Kidney epithelial cell (primary cell): ENCODE measurements at regions not wholly inside any gene's neighbourhood (a gene's known extent, or its start where the extent isn't known, plus 50 kb on each side); places are given as distances from the start of the nearest gene placed in this dataset.

Experiments
- DNase-seq: peaks from one replicate; pipeline ENCODE4 v3.0.0-alpha.2; 2010; ENCODE audit warnings: low read depth
- H3K27me3 ChIP-seq: 2 replicates; pipeline ENCODE4 v1.6.0; 2011; ENCODE audit warnings: low read length; ENCODE audit not compliant: control insufficient read depth, insufficient read depth
- H3K36me3 ChIP-seq: 2 replicates; pipeline ENCODE4 v1.5.1; 2011; ENCODE audit warnings: low read length; ENCODE audit not compliant: control insufficient read depth, insufficient read depth
- H3K4me3 ChIP-seq: 2 replicates; pipeline ENCODE4 v1.5.1; 2011; ENCODE audit warnings: low read depth, mild to moderate bottlenecking, control low read depth, low read length
- CTCF ChIP-seq: IDR thresholded peaks from 2 replicates; pipeline ENCODE4 v1.5.1; 2011; ENCODE audit warnings: mild to moderate bottlenecking, moderate library complexity, low read length, control low read depth, inconsistent platforms; ENCODE audit not compliant: insufficient read depth, poor library complexity, severe bottlenecking

GRCh38 chr18:68564961-68565360 is 149.9 kb downstream of the TMX3 start:
- no peak overlapping the region for H3K4me3 ChIP-seq
- TF ChIP-seq CTCF = no peak
- H3K27me3 ChIP-seq = no peaks in the 10 kb centered on the region
- H3K36me3 ChIP-seq = no peaks in the 10 kb centered on the region
- DNase-seq = no peak

- DNase-seq = no peak
- no peaks in the 10 kb centered on the region for H3K27me3 ChIP-seq
- no peak for TF ChIP-seq CTCF
- no peak overlapping the region for H3K4me3 ChIP-seq
- no peaks in the 10 kb centered on the region for H3K36me3 ChIP-seq
Measured at GRCh38 chr18:68564351-68564750, 150.6 kb downstream of the TMX3 start.

- no peak for DNase-seq
- H3K4me3 ChIP-seq = no peak overlapping the region
- TF ChIP-seq CTCF = no peak
- no peaks in the 10 kb centered on the region for H3K36me3 ChIP-seq
- no peaks in the 10 kb centered on the region for H3K27me3 ChIP-seq
Measured at GRCh38 chr18:68560128-68560527, 154.8 kb downstream of the TMX3 start.

GRCh38 chr18:68557183-68557582 is 157.7 kb downstream of the TMX3 start:
- TF ChIP-seq CTCF = no peak
- no peak for DNase-seq

GRCh38 chr18:68555879-68556301 is 159.0 kb downstream of the TMX3 start:
- H3K36me3 ChIP-seq = no peaks in the 10 kb centered on the region
- no peak for DNase-seq
- no peaks in the 10 kb centered on the region for H3K27me3 ChIP-seq
- H3K4me3 ChIP-seq = no peak overlapping the region
- no peak for TF ChIP-seq CTCF

More at GRCh38 chr18:68557183-68557582, 157.7 kb downstream of the TMX3 start:
- no peak overlapping the region for H3K4me3 ChIP-seq
- no peaks in the 10 kb centered on the region for H3K36me3 ChIP-seq
- H3K27me3 ChIP-seq = no peaks in the 10 kb centered on the region
